CD14-positive monocyte (primary cell): ENCODE measurements at regions not wholly inside any gene's neighbourhood (a gene's known extent, or its start where the extent isn't known, plus 50 kb on each side); places are given as distances from the start of the nearest gene placed in this dataset.
"Not testable (repeated sequence)": the region's sequence is repeated elsewhere in the genome, so short reads cannot be mapped to it uniquely, and the experiment has no call there.

Experiments
- DNase-seq, 3 donors: peaks; one replicate each; pipeline ENCODE4 v3.0.0-alpha.2; 2011 to 2022
- H2AFZ ChIP-seq: 2 replicates; pipeline ENCODE4 v1.6.0; 2012; ENCODE audit warnings: mild to moderate bottlenecking, low read depth, low read length, inconsistent platforms; ENCODE audit not compliant: insufficient read depth, poor library complexity, severe bottlenecking
- H3K27ac ChIP-seq, 2 donors: 1 replicate in 1 of 2; 2 replicates in 1 of 2; pipeline ENCODE4 v1.5.1; 2012 to 2013; ENCODE audit warnings: low read length in 2 of 2, control low read depth in 1 of 2, inconsistent platforms in 1 of 2, low read depth in 1 of 2, mild to moderate bottlenecking in 1 of 2
- H3K27me3 ChIP-seq, 2 donors: one replicate each; pipeline versions ENCODE4 v1.6.0 to v1.6.1; 2011 to 2013; ENCODE audit warnings: low read length in 2 of 2; ENCODE audit not compliant: control insufficient read depth in 2 of 2, insufficient read depth in 2 of 2
- H3K36me3 ChIP-seq, 2 donors: replicated peaks in 1 of 2; 1 replicate in 1 of 2; 2 replicates in 1 of 2; pipeline versions ENCODE4 v1.5.1 to v1.6.1; 2012 to 2013; ENCODE audit warnings: low read length in 2 of 2, control low read depth in 1 of 2, inconsistent platforms in 1 of 2, mild to moderate bottlenecking in 1 of 2; ENCODE audit not compliant: insufficient read depth in 2 of 2, control insufficient read depth in 1 of 2
- H3K4me1 ChIP-seq, 2 donors: 1 replicate in 1 of 2; 2 replicates in 1 of 2; pipeline versions ENCODE4 v1.5.1 to v1.6.1; 2012 to 2013; ENCODE audit warnings: low read length in 2 of 2, control low read depth in 1 of 2, inconsistent platforms in 1 of 2, mild to moderate bottlenecking in 1 of 2, moderate library complexity in 1 of 2; ENCODE audit not compliant: insufficient read depth in 2 of 2, control insufficient read depth in 1 of 2
- H3K4me2 ChIP-seq: replicated peaks from 2 replicates; pipeline ENCODE3; 2012; ENCODE audit warnings: low read length, moderate library complexity, mild to moderate bottlenecking; ENCODE audit not compliant: poor library complexity, severe bottlenecking; ENCODE audit errors: extremely low read depth
- H3K4me3 ChIP-seq, 3 experiments: fragments of 200-600 bp in 1 of 3; sonication (generic) in 1 of 3; replicated peaks in 1 of 3; 1 replicate in 2 of 3; 2 replicates in 1 of 3; pipeline ENCODE4 v1.5.1; 2011 to 2013; ENCODE audit warnings: low read length in 3 of 3, mild to moderate bottlenecking in 3 of 3, control low read depth in 2 of 3, low read depth in 2 of 3, inconsistent platforms in 1 of 3, moderate library complexity in 1 of 3
- H3K79me2 ChIP-seq: 2 replicates; pipeline ENCODE4 v1.6.0; 2012; ENCODE audit warnings: mild to moderate bottlenecking, control low read depth, inconsistent platforms, low read length, moderate library complexity; ENCODE audit not compliant: insufficient read depth
- H3K9ac ChIP-seq: 2 replicates; pipeline ENCODE4 v1.6.0; 2017; ENCODE audit warnings: low read length, mild to moderate bottlenecking; ENCODE audit not compliant: insufficient read depth, poor library complexity, severe bottlenecking
- H3K9me3 ChIP-seq, 2 donors: replicated peaks in 1 of 2; 1 replicate in 1 of 2; 2 replicates in 1 of 2; pipeline versions ENCODE4 v1.5.1 to v1.6.1; 2012 to 2013; ENCODE audit warnings: low read length in 2 of 2, control low read depth in 1 of 2; ENCODE audit not compliant: control insufficient read depth in 1 of 2, insufficient read depth in 1 of 2
- H4K20me1 ChIP-seq: 2 replicates; pipeline ENCODE4 v1.6.0; 2012; ENCODE audit warnings: mild to moderate bottlenecking, low read length, control low read depth, moderate library complexity; ENCODE audit not compliant: insufficient read depth
- H3K27ac Mint-ChIP-seq, 7 donors: one replicate each; pipeline ENCODE4 v1.8.0; 2020; ENCODE audit warnings: mild to moderate bottlenecking in 7 of 7, mixed read lengths in 7 of 7, moderate library complexity in 6 of 7, inconsistent platforms in 2 of 7
- H3K27me3 Mint-ChIP-seq, 3 donors: one replicate each; pipeline ENCODE4 v1.8.0; 2021 to 2022; ENCODE audit warnings: low read depth in 3 of 3, mild to moderate bottlenecking in 3 of 3, mixed read lengths in 3 of 3, moderate library complexity in 3 of 3, inconsistent platforms in 1 of 3
- H3K36me3 Mint-ChIP-seq, 2 donors: one replicate each; pipeline ENCODE4 v1.8.0; 2020; ENCODE audit warnings: mixed read lengths in 2 of 2, inconsistent platforms in 1 of 2, mild to moderate bottlenecking in 1 of 2
- H3K4me1 Mint-ChIP-seq: one replicate; pipeline ENCODE4 v1.8.0; 2020; ENCODE audit warnings: mild to moderate bottlenecking, mixed read lengths
- H3K4me3 Mint-ChIP-seq, 2 donors: one replicate each; pipeline ENCODE4 v1.8.0; 2020; ENCODE audit warnings: mild to moderate bottlenecking in 2 of 2, mixed read lengths in 2 of 2, moderate library complexity in 1 of 2
- H3K9me3 Mint-ChIP-seq, 7 donors: one replicate each; pipeline ENCODE4 v1.8.0; 2020 to 2022; ENCODE audit warnings: mixed read lengths in 7 of 7, mild to moderate bottlenecking in 6 of 7, moderate library complexity in 6 of 7, inconsistent platforms in 2 of 7
- CTCF ChIP-seq: fragments of 200-600 bp; IDR thresholded peaks from one replicate; pipeline ENCODE4 v1.8.0; 2022; ENCODE audit warnings: antibody characterized with exemption, mild to moderate bottlenecking
- WGBS: methylation state at CpG from one replicate; pipeline ENCODE4 v1.1.5; 2013; ENCODE audit warnings: missing lambda C conversion rate; ENCODE audit not compliant: insufficient coverage; 5-methylcytosine and 5-hydroxymethylcytosine counted together
- intact Hi-C, 2 donors: fragments of 100-400 bp; cut with micrococcal nuclease; formaldehyde crosslinking; loops; one replicate each; pipeline versions ENCODE4 v1.15.0 to v1.15.1; 2023

GRCh38 chr4:62434921-62435320 lies 1234.8 kb downstream of the ADGRL3 start:
- H3K4me1 ChIP-seq = no peaks in the 10 kb centered on the region
- Mint-ChIP-seq H3K4me1 (no peaks in the 10 kb centered on the region), H3K27ac (no peak overlapping the region), H3K36me3 (no peaks in the 10 kb centered on the region), H3K9me3 (peaks cover 5 to 26% (median 17%) of the 10 kb centered on the region in 7 donors), H3K4me3 (no peak overlapping the region), H3K27me3 (no peaks in the 10 kb centered on the region)
- no peak overlapping the region for H3K4me3 ChIP-seq
- H3K27ac ChIP-seq = no peak overlapping the region
- no peak for DNase-seq
- peaks cover 2 to 19% of the 10 kb centered on the region in 2 donors for H3K9me3 ChIP-seq
- no peak for TF ChIP-seq CTCF
- no peaks in the 10 kb centered on the region for H3K79me2 ChIP-seq
- no peaks in the 10 kb centered on the region for H3K27me3 ChIP-seq
- intact Hi-C loops = no loop called here
- H3K4me2 ChIP-seq = no peak overlapping the region
- no peak overlapping the region for H3K9ac ChIP-seq
- no peaks in the 10 kb centered on the region for H3K36me3 ChIP-seq
- no peaks in the 10 kb centered on the region for H4K20me1 ChIP-seq
- no peak overlapping the region for H2AFZ ChIP-seq

GRCh38 chr4:62431513-62432231 lies 1231.5 kb downstream of the ADGRL3 start:
- H3K36me3 ChIP-seq, H3K4me3 ChIP-seq, H3K27me3 Mint-ChIP-seq, H3K4me3 Mint-ChIP-seq, H4K20me1 ChIP-seq, H3K4me1 Mint-ChIP-seq, DNase-seq, intact Hi-C loops, H3K27ac ChIP-seq, H3K79me2 ChIP-seq, H3K27ac Mint-ChIP-seq, H3K27me3 ChIP-seq, H3K36me3 Mint-ChIP-seq, H3K9ac ChIP-seq, H3K4me2 ChIP-seq, H3K4me1 ChIP-seq, H2AFZ ChIP-seq: not testable (repeated sequence)
- H3K9me3 Mint-ChIP-seq = peaks cover 6 to 16% (median 10%) of the 10 kb centered on the region in 7 donors
- WGBS = 95% methylated on average over 6 of the region's 8 CpGs
- peaks cover 0 to 14% of the 10 kb centered on the region in 2 donors for H3K9me3 ChIP-seq
